ENCODE measurements at regions not wholly inside any gene's neighbourhood (a gene's known extent, or its start where the extent isn't known, plus 50 kb on each side); places are given as distances from the start of the nearest gene placed in this dataset.
A peak's percentile ranks its signal among the peaks of the same experiment; 100 is the strongest.

DNA sequence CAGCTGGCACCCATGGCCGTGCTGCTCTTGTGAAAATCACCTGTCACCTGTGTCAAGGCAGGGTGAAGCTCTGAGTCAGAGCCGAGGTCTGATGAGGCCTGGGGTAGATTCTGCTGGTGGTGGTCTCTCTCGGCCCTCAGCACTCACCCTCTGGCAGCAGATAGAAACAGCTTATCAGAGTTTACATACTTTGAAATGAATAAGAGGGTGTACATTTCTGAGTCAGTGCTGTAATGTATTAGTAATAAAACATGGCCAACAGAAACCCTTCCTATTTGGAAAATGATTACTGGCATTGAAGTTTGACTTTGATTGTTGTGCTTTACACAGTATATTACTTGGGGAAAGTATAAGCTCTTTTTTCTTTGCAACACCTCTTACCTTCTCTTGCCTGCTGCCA lies 228.8 kb downstream of the SNX10 start:
- no peak for DNase-seq

DNA sequence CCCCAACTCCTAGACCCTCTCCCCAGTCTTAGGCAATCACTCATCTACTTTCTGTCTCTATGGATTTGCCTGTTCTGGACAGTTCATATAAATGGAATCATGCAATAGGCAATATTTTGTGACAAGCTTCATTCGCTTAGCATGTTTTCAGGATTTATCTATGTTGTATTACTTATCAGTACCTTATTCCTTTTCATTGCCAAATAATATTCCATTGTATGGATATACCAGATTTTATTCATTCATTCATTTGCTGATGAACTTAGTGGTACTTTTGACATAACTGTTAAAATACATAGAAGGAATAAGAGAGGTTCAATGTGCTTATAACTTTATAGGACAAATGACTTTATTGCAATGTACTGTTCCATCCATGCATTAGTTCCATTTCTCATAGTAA lies 231.0 kb downstream of the SNX10 start:
- DNase-seq = no peak

- no peak for DNase-seq
These were observed 234.0 kb downstream of the SNX10 start for GRCh38 chr7:26525398-26526264.

DNA sequence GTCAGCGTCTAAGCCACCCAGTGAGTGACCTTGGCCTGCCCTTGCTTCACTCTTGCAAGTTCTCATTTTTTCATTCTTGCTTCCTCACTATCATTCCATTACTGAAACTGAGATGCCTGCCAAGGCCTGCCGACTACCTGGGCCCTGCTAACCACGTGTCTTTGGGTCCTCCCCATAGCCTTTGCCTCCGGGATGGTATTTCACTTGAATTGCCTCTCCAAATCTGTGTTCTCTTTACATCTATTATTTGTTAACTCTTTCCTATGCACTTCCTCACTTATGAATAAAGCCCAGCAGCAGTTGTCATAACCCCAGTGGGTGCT lies 234.6 kb downstream of the SNX10 start:
- DNase-seq = no peak

GRCh38 chr7:26531926-26532325 lies 240.3 kb downstream of the SNX10 start:
- DNase-seq = no peak

DNA sequence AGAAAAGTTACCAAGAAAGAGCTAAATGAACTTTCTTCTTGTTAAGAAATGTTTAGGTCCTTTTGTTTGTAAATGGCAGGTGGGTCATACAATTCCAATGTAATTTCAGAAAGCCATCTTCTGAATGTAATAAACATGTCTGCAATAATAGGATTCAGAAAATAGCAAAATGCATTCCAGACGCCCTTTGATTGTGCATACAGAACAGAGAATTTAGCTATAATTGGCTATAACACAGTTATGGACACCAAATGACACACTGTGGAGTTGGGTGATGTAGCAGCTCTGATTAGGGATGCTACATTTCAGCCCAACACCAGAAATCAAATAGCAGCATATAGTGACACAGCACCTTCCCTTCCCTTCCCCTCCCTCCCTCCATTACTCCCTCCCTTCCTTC lies 240.8 kb downstream of the SNX10 start:
- no peak for DNase-seq

- DNase-seq = no peak
These were observed 241.6 kb downstream of the SNX10 start for GRCh38 chr7:26533217-26533616.

- DNase-seq = peak; percentile 89
These were observed 243.2 kb downstream of the SNX10 start for GRCh38 chr7:26534649-26535482.

GRCh38 chr7:26535483-26536007 lies 243.9 kb downstream of the SNX10 start:
- no peak for DNase-seq

- no peak for DNase-seq
These were observed 246.6 kb downstream of the SNX10 start for GRCh38 chr7:26538216-26538615.

DNA sequence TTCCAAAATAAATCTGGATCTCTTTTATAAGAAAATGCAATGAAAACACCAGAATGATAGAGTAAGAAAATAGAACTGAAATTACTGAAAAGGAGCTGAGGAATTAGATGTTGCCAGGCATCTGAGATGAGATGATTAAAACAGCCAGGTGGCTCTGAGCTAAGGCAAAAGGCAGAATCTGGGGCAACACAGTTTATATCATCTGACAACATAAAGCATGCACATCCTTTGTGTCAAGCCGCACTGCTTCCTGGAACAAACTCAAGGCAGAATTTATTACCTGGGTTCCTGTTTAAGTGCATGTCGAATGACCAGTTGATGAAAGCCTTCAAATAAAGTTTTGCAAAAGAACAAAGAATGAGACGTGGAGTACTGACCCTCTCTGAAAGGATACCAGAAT lies 247.0 kb downstream of the SNX10 start:
- DNase-seq = no peak

GRCh38 chr7:26543340-26543739 lies 251.7 kb downstream of the SNX10 start:
- DNase-seq = no peak

DNA sequence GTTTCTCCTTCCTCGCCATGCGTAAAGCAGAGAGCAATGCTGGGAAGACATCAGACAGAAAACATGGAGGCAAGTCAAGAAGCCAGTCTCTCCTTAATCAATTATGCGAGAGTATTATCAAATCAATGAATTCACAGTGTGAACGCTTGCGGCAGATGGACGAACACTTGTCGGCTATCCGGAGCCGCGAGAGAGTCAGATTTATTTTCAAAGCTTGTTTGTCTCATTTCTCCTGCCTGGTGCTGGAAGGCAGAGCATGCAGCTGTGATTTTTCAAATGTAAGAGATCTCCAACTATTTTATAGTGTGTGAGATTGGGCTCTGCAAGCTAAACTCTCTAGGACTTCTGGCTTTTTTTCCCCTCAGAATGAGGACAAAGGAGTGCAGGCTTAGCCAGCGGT lies 252.3 kb downstream of the SNX10 start:
- DNase-seq = no peak

- no peak for DNase-seq
These were observed 254.9 kb downstream of the SNX10 start for GRCh38 chr7:26546508-26547053.

- no peak for DNase-seq
These were observed 255.5 kb downstream of the SNX10 start for GRCh38 chr7:26547156-26547555.

DNA sequence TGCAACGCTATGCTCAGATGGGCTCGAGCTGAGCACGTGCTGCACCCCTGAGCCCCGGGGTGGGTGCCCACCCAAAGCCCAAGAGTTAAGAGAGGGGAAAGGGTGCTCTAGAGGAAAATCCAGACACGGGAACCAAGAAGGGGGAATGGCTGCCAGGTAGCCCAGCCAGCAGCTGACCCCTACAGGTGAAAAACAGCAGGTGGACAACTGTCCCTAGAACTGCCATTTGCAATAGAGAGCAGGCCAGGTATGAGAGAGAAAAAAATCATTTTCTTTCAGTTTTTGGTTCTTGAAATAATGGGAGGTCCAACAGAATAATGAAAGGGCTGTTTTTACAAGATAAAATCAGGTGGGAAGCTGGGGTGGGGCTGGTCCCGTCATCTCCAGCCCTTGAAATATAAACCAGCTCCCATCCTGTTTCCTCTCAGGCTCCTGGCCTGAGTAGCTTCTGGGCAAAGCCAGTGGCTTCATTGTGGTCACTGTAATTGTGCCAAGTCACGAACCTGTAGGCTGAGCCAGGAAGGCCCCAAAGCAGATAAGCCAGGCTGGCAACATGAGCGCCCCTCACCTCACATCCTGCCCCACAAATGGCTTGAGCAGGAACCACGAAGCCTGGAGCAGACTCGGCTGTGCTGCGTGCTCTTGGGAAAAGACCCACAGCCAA lies 257.8 kb downstream of the SNX10 start:
- no peak for DNase-seq

GRCh38 chr7:26550492-26550891 lies 258.8 kb downstream of the SNX10 start:
- DNase-seq = no peak

DNA sequence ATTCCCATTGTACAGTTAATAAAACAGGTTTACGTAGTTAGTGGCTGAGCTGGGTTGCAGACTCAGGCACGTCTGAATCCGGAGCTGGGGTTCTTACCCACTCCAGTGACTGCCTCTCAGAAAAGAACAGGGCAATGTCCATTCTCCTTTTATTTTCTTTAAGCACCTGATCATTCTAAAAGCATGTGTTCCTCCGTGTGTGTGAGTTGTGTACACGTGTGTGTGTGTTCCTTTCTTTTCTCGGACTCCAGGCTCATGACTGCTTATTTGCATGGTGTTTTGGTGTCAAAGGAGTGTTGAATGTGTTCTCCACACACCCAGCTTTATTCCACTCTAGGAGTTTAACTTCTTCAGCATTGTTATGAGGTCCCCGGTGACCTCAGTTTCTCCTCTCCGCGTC lies 260.1 kb downstream of the SNX10 start:
- DNase-seq = no peak

- DNase-seq = no peak
These were observed 261.5 kb downstream of the SNX10 start for GRCh38 chr7:26553128-26553527.

DNA sequence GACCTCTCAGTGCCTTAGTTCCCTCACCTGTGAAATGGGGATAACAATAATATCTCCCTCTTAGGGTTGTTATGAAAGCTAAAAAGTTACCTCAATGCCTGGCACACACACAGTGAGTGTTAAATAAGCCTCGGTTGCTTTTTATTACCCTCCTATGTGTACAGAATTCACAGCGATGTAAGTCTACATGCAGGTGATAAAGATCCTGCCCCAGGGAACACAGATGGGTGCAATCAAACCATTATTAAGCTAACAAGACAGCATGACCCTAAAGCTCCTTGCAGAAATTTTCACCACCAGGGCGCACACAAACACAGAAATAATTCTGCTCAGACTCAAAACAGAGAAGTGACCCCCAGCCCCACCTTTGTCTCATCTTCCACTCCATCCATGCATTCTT lies 261.9 kb downstream of the SNX10 start:
- DNase-seq = no peak

- DNase-seq = no peak
These were observed 263.3 kb downstream of the SNX10 start for GRCh38 chr7:26554952-26555351.

GRCh38 chr7:26556061-26556881 lies 264.6 kb downstream of the SNX10 start:
- DNase-seq = no peak

Measured in NCI-H1105 (cell line).